GM13976 (cell line): ENCODE measurements at regions not wholly inside any gene's neighbourhood (a gene's known extent, or its start where the extent isn't known, plus 50 kb on each side); places are given as distances from the start of the nearest gene placed in this dataset.
"Not testable (repeated sequence)": the region's sequence is repeated elsewhere in the genome, so short reads cannot be mapped to it uniquely, and the experiment has no call there.

Source experiments
- DNase-seq: peaks from one replicate; pipeline ENCODE4 v3.0.0; 2012; ENCODE audit warnings: low spot score
- in situ Hi-C: fragments of 300-500 bp; cut with MboI; formaldehyde crosslinking; loops from one replicate; pipeline ENCODE4 v1.12.0; 2022; ENCODE audit warnings: low sequenced_read_pairs, mixed read lengths, inconsistent platforms; ENCODE audit not compliant: unreplicated experiment
- TF ChIP-seq, protein P1 (sequence below): IDR thresholded peaks from 2 replicates; pipeline ENCODE4 v1.5.1; 2012; ENCODE audit warnings: borderline replicate concordance, mild to moderate bottlenecking; ENCODE audit not compliant: insufficient read depth; ENCODE audit errors: extremely low read depth, missing control alignments, control extremely low read depth

DNA sequence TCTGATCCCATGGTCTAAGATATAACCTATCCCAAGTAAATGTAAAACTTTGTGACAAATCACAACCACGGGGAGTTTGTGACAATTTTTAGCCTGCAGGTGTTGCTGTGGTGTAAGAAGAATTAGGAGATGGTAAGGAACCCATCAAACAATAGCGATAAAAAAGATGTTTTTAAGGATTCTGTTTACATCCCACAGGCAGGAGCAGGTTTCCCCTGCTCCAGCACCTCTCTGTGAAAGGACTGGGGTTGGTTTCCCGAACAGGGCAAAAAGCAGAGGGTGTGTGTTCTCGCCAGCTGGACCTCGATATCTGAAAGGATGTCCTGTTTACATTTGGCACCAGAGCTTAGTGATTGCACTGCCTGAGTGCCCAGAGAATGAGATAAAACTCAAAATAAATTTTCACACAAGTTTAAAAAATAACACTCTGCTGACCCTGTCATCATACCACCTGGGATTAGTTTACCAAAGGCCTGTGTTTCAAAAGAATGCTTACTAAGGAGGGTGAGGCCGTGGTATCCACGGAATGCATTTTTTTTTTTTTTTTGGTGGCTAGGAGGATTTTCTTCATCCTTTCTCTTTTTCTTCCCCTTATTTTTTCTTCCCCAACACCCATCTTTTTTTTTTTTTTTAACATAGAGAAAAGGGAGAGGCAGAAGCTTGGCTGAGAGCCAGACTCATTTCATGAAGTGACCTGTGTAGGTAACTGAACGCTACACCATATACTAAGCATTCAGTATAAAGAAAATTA is 151.8 kb upstream of the DPH6 start:
- in situ Hi-C loops = no loop called here
- TF ChIP-seq, protein P1, sequence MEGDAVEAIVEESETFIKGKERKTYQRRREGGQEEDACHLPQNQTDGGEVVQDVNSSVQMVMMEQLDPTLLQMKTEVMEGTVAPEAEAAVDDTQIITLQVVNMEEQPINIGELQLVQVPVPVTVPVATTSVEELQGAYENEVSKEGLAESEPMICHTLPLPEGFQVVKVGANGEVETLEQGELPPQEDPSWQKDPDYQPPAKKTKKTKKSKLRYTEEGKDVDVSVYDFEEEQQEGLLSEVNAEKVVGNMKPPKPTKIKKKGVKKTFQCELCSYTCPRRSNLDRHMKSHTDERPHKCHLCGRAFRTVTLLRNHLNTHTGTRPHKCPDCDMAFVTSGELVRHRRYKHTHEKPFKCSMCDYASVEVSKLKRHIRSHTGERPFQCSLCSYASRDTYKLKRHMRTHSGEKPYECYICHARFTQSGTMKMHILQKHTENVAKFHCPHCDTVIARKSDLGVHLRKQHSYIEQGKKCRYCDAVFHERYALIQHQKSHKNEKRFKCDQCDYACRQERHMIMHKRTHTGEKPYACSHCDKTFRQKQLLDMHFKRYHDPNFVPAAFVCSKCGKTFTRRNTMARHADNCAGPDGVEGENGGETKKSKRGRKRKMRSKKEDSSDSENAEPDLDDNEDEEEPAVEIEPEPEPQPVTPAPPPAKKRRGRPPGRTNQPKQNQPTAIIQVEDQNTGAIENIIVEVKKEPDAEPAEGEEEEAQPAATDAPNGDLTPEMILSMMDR = no peak
- DNase-seq = no peak

DNA sequence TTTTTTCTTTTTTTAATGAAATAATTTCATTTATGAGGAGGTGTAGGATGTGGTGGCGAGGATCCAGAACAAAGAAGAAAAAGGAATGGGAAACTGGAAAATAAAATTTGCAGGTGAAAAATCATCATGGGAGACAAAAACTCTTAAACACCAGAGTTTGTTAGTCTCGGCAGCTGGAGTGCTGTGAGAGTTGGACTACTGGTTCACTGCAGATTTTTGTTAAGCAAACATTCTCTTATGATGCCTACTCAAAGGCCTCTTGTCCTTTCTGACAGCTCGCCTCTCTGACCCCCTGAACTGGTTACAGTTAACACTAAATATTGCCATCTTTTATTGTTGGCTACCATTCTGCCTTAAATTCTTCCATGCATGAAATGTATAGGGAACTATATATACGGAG is 152.4 kb upstream of the DPH6 start:
- in situ Hi-C loops = no loop called here
- DNase-seq = no peak
- TF ChIP-seq, protein P1 = no peak

DNA sequence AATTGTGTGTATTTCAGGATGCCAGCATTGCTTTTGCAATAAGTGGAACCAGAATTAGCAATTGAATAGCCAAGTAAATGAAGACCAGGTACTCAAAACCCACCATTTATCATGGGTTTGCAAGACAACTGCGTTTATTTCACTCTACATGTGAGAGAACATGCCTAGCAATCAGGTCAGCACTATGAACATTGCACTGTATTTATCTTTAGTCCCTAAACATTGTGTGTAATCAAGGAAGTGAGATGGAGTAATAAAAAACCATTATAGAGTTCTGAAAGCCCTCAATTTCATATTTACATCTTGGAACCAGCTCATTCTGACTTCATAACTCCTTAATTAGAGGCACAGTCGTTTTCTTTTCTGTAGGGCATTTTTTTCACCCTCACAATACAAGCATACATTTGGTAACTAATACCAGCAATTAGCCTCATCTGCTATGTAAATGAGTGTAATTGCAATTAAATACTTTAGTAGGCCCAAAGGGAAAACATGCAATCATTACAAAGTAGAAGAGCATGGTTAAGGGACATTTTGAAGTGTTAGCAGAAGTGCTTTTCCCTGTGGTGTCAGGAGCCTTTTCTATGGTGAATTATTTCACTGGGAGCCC is 153.1 kb upstream of the DPH6 start:
- DNase-seq = no peak
- TF ChIP-seq, protein P1 = no peak
- in situ Hi-C loops = no loop called here

DNA sequence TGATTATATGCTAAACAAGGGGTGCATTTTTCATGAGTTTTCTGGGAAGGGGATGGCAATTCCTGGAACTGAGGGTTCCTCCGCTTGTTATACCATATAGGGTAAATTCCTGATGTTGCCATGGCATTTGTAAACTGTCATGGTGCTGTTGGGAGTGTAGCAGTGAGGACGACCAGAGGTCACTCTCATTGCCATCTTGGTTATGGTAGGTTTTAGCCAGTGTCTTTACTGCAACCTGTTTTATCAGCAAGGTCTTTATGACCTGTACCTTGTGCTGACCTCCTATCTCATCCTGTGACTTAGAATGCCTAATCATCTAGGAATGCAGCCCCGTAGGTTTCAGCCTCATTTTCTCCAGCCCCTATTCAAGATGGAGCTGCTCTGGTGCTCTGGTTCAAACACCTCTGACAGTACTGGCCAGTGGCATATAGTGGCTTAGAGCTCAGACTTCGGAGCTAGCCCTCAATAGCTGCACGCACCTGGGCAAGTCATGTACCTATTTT is 154.2 kb upstream of the DPH6 start:
- in situ Hi-C loops, DNase-seq: not testable (repeated sequence)

DNA sequence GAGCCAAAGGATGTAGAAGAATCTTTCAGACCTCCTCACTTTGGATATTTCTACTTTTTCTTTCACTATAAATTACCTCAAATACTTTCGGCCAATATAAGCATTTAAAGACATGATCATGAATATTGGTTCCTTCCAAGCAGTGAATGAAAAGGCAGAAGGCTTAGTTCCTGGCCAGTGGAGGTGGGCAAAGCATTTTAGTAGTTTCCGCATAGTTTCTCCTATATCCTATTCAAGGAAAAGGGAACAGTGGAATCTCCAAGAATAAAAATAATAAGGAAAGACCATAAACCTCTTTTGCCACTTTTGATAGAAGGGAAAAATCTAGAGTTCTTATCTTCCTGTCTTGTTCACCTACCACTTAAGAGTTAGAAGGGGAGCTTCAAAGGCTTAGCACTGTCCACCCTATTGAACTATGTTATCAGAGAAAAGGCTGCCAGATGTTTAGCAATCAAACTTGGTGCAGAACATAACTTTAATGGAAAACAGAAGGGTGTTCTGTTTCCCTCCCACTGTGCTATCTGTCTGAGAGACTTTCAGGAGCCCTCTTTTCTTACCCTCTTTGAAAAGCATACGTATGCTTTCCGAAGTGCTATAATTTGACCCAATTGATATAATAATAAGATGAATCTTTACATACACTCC is 155.6 kb upstream of the DPH6 start:
- DNase-seq = no peak
- in situ Hi-C loops = no loop called here

DNA sequence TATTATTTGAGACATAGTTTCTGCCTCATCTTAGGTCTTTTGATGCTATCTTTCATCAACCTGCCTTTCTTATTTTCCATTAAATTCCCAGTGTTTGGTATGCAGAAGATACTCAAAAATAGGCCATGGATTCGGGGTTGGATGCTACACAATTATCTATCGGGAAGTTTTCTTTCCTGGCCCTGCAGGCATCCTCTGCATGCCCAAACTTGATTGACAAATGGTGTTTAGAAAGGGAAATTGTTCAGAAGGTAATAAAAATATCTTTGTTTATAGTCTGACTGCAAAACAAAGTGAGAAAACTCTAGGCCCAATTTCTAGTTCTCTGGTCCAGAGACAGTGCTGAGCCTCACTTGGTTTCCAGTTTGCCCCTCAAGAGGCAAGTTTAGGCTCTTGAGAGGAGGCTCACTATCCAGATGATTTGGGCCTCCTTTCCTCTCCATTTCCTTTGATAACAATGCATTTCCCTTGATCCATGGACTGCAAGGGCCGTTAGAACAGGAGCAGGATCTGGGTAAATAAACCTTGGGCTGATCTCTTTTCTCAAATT is 157.1 kb upstream of the DPH6 start:
- TF ChIP-seq, protein P1 = no peak

More for the DNA sequence above, 155.6 kb upstream of the DPH6 start:
- TF ChIP-seq, protein P1 = no peak

More for the DNA sequence above, 157.1 kb upstream of the DPH6 start:
- no peak for DNase-seq
- in situ Hi-C loops = no loop called here
